AG09319 (cell line): ENCODE measurements at regions not wholly inside any gene's neighbourhood (a gene's known extent, or its start where the extent isn't known, plus 50 kb on each side); places are given as distances from the start of the nearest gene placed in this dataset.
"Not testable (repeated sequence)": the region's sequence is repeated elsewhere in the genome, so short reads cannot be mapped to it uniquely, and the experiment has no call there.

Experiments used
- DNase-seq: peaks from one replicate; pipeline ENCODE4 v3.0.0-alpha.2; 2010; ENCODE audit warnings: low read depth; ENCODE audit errors: extremely low read depth
- TF ChIP-seq, protein P1 (sequence below): IDR thresholded peaks from 2 replicates; pipeline ENCODE4 v1.5.1; 2011; ENCODE audit warnings: low read depth, mild to moderate bottlenecking, inconsistent platforms, low read length, moderate library complexity

DNA sequence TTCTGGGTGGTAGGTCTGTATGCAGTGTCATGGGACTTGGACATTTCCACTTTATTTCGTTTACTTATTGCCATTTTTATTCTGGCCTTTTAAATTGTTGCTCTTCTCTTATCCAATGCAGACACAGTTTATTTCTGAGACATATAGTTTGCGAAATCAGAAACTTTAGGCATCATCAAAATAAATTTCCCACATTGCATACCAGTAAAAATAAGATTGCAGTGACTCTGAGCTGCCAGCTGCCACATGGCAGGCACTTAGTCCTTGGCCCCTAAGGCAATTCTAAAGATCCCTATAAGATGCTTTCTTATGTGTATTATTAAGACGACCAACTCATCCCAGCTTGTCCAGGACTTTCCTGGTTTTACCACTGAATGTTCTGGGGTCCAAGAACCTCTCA, 81.8 kb upstream of the ANKRD1 start:
- TF ChIP-seq, protein P1, sequence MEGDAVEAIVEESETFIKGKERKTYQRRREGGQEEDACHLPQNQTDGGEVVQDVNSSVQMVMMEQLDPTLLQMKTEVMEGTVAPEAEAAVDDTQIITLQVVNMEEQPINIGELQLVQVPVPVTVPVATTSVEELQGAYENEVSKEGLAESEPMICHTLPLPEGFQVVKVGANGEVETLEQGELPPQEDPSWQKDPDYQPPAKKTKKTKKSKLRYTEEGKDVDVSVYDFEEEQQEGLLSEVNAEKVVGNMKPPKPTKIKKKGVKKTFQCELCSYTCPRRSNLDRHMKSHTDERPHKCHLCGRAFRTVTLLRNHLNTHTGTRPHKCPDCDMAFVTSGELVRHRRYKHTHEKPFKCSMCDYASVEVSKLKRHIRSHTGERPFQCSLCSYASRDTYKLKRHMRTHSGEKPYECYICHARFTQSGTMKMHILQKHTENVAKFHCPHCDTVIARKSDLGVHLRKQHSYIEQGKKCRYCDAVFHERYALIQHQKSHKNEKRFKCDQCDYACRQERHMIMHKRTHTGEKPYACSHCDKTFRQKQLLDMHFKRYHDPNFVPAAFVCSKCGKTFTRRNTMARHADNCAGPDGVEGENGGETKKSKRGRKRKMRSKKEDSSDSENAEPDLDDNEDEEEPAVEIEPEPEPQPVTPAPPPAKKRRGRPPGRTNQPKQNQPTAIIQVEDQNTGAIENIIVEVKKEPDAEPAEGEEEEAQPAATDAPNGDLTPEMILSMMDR, result no peak
- DNase-seq, result no peak

DNA sequence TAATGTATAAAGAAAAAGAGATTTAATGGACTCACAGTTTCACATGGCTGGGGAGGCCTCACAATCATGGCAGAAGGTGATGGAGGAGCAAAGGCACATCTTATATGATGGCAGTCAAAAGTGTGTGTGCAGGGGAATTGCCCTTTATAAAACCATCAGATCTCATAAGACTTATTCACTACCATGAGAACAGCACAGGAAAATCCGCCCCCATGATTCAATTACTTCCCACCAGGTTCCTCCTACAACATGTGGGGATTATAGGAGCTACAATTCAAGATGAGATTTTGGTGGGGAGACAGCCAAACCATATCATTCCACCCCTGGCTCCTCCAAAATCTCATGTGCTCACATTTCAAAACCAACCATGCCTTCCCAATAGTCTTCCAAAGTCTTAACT, 82.5 kb upstream of the ANKRD1 start:
- DNase-seq, result not testable (repeated sequence)

DNA sequence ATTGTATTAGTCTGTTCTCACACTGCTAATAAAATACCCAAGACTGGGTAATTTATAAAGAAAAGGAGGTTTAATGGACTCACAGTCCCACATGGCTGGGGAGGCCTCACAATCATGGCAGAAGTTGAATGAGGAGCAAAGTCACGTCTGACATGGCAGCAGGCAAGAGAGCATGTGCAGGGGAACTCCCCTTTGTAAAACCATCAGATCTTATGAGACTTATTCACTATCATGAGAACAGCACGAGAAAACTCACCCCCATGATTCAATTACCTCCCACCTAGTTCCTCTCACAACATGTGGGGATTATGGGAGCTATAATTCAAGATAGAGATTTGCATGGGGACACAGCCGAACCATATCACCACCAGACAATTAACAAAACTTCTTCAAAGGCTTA, 84.4 kb upstream of the ANKRD1 start:
- DNase-seq, result not testable (repeated sequence)

DNA sequence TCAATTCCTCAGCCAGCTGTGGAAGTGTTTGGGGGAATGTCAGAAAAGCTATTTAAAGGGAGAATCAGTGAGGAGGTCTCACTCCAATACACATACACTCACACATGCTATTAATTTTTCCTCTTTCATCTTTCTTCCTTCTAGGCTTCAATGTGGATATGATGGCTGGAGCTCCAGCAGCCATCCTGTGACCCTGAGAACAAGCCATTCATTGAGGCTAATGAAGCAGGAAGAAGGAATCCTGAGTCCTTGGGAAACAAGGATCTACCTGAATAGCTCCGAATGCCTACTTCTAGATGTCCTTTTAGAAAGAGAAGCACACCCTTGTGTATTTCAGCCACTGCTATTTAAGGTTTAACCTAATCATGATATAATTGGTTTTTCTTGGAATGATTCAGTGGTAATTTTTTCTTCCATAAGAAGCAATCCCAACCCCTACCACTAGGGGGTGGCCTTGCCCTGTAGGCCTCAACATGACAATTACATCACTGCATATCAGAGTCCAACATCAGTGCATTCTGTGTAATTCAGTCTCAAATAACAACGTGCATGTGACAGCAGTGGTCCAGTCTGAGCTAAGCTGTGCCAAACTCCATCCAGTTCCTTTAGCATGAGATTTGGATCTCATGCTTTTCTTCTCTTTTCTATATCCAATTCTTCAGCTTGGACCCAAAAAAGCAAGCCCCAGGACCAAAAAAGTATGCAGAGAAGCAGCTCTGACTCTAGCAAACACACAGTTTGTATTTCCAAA, 85.3 kb upstream of the ANKRD1 start:
- TF ChIP-seq, protein P1, result peak; percentile 93
- peak; percentile 43 for DNase-seq

DNA sequence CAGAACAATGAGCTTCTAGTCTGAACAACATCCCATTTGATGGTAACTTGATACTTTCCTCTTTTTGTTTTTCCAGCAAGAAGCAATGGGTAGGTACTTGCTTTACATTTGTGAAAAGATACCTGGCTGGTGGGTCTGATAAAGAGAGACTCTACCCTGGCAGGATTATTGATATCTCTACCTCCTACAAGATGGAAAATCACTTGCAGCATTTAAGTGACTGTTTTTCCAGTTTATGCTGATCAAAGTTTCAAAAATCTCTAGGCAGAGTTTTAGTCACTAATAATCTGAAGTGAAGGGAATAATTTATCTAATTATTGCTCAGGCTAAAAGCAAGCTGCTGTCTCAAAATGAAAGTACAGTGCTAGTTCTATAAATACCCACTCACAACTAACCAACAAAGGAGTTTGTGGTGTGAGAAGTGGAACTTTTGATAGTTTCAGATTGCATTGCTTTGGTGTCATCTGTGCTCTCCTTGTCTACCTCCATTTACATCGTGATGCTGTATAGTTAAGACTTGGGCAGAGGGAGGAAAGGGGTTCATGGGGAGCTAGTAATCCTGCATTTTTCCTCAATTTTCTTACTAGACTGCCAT, 86.0 kb upstream of the ANKRD1 start:
- DNase-seq, result no peak
- TF ChIP-seq, protein P1, result no peak

DNA sequence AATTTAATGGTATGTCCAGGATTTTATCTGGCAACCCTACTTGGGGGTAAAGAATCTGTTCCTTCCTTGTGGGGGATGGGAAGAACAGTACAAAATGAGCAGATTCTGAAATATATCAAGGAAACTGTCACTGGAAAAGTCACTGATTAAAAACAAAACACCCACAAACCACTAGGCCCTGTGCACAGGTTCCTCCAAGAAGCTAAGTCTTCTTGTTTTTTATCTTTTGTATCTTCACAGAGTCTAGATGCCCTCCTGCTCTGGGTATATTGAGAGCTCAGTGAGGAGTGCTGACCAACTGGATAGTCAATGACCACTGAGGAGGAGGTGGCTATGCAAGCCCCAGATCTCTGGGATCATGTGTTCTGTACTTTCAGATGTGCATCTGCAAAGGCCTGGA, 86.8 kb upstream of the ANKRD1 start:
- TF ChIP-seq, protein P1, result no peak
- DNase-seq, result no peak

DNA sequence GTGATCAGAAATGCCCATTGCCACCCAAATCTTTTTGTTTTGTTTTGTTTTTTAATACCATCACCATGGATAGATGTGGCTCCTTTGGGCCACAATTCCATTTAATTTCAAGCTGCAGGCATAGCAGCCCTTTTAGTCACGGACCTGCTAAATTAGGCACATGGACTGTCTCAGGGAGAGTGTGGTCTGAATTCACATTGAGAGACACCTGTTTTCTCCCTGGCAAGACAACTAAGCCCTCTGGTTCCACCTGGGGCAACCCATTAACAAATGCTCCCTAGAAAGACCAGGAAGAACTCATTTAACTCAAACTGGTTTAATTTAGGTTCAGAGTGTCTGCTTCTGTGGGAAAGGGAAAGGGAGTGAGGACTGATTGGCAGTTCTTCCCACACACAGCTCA, 88.2 kb upstream of the ANKRD1 start:
- no peak for DNase-seq
- TF ChIP-seq, protein P1, result no peak

DNA sequence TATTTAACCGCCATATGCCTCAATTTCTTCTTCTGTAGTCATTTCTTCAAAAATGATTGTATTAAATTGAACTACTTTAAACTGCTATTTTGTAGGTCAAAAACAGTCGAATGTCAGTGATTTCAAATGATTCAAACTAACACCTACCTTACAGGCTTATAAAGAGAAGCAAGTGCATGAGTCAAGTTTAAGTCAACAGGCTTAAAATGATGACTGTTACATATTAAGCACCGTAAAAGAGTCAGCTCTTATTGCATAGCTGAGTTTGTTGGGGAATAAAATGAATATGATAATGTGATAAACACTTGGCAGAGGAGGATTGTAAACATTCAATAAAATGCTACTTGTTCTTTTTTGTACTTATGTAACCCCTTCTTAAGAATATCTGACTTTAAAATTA, 90.1 kb upstream of the ANKRD1 start:
- DNase-seq, result no peak
- TF ChIP-seq, protein P1, result no peak
